ENCODE measurements at regions not wholly inside any gene's neighbourhood (a gene's known extent, or its start where the extent isn't known, plus 50 kb on each side); places are given as distances from the start of the nearest gene placed in this dataset.

- Histone ChIP-seq H3K4me2 (ENCODE audit: low read depth, low read length) (peak overlapping the region; percentile 2; the same call in 1 of the 2 replicates), H3F3A (ENCODE audit: insufficient read depth, low read length) (peaks cover 6% of the 10 kb centered on the region; the same call in 1 of the 2 replicates), H3K27me3 (replicated peaks; ENCODE audit: insufficient read depth, low read length) (no peaks in the 10 kb centered on the region), H2AFZ (ENCODE audit: low read length) (no peak overlapping the region), H3K9me3 (replicated peaks; ENCODE audit: insufficient read depth, low read length) (no peaks in the 10 kb centered on the region), H3K4me3 (ENCODE audit: low read length) (no peak overlapping the region), H3K9ac (ENCODE audit: low read length) (no peak overlapping the region), H3K79me2 (ENCODE audit: low read length) (no peaks in the 10 kb centered on the region), H4K20me1 (ENCODE audit: insufficient read depth, low read length) (no peaks in the 10 kb centered on the region), H3K9me2 (replicated peaks; ENCODE audit: insufficient read depth, low read length) (no peaks in the 10 kb centered on the region), H3K27ac (ENCODE audit: low read length) (no peak overlapping the region), H3K4me1 (ENCODE audit: low read length) (peaks cover 30% of the 10 kb centered on the region), H3K36me3 (replicated peaks; ENCODE audit: insufficient read depth, low read length) (no peaks in the 10 kb centered on the region)
- TF ChIP-seq EZH2 (optimal IDR thresholded peaks at IDR 0.05; ENCODE audit: low read depth, low read length) = no peak
- TF ChIP-seq EZH2phosphoT487 (IDR thresholded peaks at IDR 0.05; ENCODE audit: low read length) = no peak
- no peak for TF ChIP-seq CTCF (IDR thresholded peaks at IDR 0.05; ENCODE audit: low read length)
- peak; percentile 33 for DNase-seq
Measured at GRCh38 chr2:204040016-204040415, 103.5 kb downstream of the ICOS start.

GRCh38 chr2:204042401-204042800 lies 105.8 kb downstream of the ICOS start:
- H3K9me3 ChIP-seq (replicated peaks; ENCODE audit: insufficient read depth, low read length) = no peaks in the 10 kb centered on the region
- no peak overlapping the region for H3K4me2 ChIP-seq (ENCODE audit: low read depth, low read length)
- peaks cover 19% of the 10 kb centered on the region for H3F3A ChIP-seq (ENCODE audit: insufficient read depth, low read length)
- H2AFZ ChIP-seq (ENCODE audit: low read length) = no peak overlapping the region
- H3K4me3 ChIP-seq (ENCODE audit: low read length) = no peak overlapping the region
- H3K27ac ChIP-seq (ENCODE audit: low read length) = no peak overlapping the region
- H4K20me1 ChIP-seq (ENCODE audit: insufficient read depth, low read length) = no peaks in the 10 kb centered on the region
- H3K36me3 ChIP-seq (replicated peaks; ENCODE audit: insufficient read depth, low read length) = no peaks in the 10 kb centered on the region
- no peaks in the 10 kb centered on the region for H3K79me2 ChIP-seq (ENCODE audit: low read length)
- no peaks in the 10 kb centered on the region for H3K9me2 ChIP-seq (replicated peaks; ENCODE audit: insufficient read depth, low read length)
- H3K4me1 ChIP-seq (ENCODE audit: low read length) = peaks cover 39% of the 10 kb centered on the region
- H3K9ac ChIP-seq (ENCODE audit: low read length) = no peak overlapping the region
- no peaks in the 10 kb centered on the region for H3K27me3 ChIP-seq (replicated peaks; ENCODE audit: insufficient read depth, low read length)
- TF ChIP-seq EZH2 (optimal IDR thresholded peaks at IDR 0.05; ENCODE audit: low read depth, low read length) = no peak
- TF ChIP-seq CTCF (IDR thresholded peaks at IDR 0.05; ENCODE audit: low read length) = no peak
- no peak for DNase-seq

- peak overlapping the region; percentile 40 for H3K4me2 ChIP-seq (ENCODE audit: low read depth, low read length)
- DNase-seq = peak; percentile 81
- H3K27ac ChIP-seq (ENCODE audit: low read length) = peak overlapping the region; percentile 73
- H3K4me3 ChIP-seq (ENCODE audit: low read length) = peak overlapping the region; percentile 4; the same call in 1 of the 2 replicates
- TF ChIP-seq EZH2 (optimal IDR thresholded peaks at IDR 0.05; ENCODE audit: low read depth, low read length) = no peak
- TF ChIP-seq CTCF (IDR thresholded peaks at IDR 0.05; ENCODE audit: low read length) = no peak
- TF ChIP-seq EZH2phosphoT487 (IDR thresholded peaks at IDR 0.05; ENCODE audit: low read length) = no peak
- H3K4me1 ChIP-seq (ENCODE audit: low read length) = peaks cover 51% of the 10 kb centered on the region
- H3K79me2 ChIP-seq (ENCODE audit: low read length) = no peaks in the 10 kb centered on the region
- H2AFZ ChIP-seq (ENCODE audit: low read length) = no peak overlapping the region
- H3K27me3 ChIP-seq (replicated peaks; ENCODE audit: insufficient read depth, low read length) = no peaks in the 10 kb centered on the region
- no peaks in the 10 kb centered on the region for H3K9me3 ChIP-seq (replicated peaks; ENCODE audit: insufficient read depth, low read length)
- peak overlapping the region; percentile 14; the same call in 1 of the 2 replicates for H3K9ac ChIP-seq (ENCODE audit: low read length)
- H3K9me2 ChIP-seq (replicated peaks; ENCODE audit: insufficient read depth, low read length) = no peaks in the 10 kb centered on the region
- H3K36me3 ChIP-seq (replicated peaks; ENCODE audit: insufficient read depth, low read length) = no peaks in the 10 kb centered on the region
- peaks cover 16% of the 10 kb centered on the region for H3F3A ChIP-seq (ENCODE audit: insufficient read depth, low read length)
- H4K20me1 ChIP-seq (ENCODE audit: insufficient read depth, low read length) = no peaks in the 10 kb centered on the region
Measured at GRCh38 chr2:204046145-204046544, 109.6 kb downstream of the ICOS start.
